NCI-H748 (cell line): ENCODE measurements at regions not wholly inside any gene's neighbourhood (a gene's known extent, or its start where the extent isn't known, plus 50 kb on each side); places are given as distances from the start of the nearest gene placed in this dataset.
A peak's percentile ranks its signal among the peaks of the same experiment; 100 is the strongest.

Source experiments
- DNase-seq: peaks from one replicate; lab custom pipeline; 2025; ENCODE audit not compliant: unreplicated experiment; lab: John Stamatoyannopoulos, UW

DNA sequence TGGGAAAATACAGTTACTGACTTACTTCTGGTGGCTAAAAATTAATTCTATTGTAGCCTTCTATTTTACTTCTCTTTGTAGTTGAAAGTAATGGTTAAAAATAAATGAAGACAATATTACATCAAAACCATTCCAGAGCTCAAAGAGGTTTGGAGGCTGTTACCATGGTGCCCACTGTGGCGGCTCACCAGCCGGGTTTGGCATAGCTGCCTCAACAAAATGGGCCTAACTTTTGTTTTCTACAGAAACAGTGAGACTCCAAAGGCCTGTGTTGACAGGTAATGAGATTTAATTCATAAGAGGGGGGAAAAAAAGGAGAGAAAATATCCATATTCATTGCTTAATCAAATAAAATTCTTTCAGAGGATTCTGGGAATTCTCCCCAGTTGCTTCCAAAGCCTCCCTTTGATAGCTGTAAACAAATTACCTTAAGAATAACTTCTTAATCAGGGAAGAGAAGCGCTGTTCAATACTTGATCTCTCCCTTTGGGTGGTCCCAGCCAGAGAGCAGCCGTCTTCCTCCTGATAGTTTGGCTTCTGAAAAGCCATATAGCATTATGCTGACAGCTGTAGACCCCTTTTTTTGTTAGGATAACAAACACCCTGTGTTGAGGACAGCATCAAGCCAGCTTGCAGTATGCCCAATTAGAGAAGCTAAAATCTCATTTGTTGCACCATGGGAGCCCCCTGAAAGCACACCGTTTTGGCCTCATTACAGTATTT lies 266.8 kb downstream of the NEDD1 start:
- DNase-seq = no peak

- DNase-seq = no peak
These were observed 270.4 kb downstream of the NEDD1 start for GRCh38 chr12:97177481-97177880.

- no peak for DNase-seq
These were observed 274.7 kb downstream of the NEDD1 start for GRCh38 chr12:97181571-97182265.

DNA sequence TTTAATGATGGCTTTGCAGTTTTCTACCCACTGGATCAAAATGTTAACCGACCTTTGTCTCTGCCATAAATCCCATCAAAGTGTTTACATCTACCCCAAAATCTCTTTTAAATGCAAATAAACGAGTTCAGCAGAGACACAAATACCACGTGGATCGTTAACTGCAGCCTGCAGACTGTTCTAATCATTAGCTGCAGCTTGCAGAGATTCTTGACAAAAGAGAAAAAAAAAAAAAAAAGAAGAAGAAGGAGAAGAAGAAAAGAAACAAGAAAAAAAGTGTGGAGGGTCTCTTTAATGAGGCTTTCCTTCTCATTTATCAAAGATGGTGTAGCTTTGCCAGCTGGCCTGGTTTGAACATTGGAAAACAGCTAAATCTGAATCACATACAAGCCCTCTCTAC lies 275.7 kb downstream of the NEDD1 start:
- no peak for DNase-seq

GRCh38 chr12:97184127-97184773 lies 277.2 kb downstream of the NEDD1 start:
- DNase-seq = no peak

DNA sequence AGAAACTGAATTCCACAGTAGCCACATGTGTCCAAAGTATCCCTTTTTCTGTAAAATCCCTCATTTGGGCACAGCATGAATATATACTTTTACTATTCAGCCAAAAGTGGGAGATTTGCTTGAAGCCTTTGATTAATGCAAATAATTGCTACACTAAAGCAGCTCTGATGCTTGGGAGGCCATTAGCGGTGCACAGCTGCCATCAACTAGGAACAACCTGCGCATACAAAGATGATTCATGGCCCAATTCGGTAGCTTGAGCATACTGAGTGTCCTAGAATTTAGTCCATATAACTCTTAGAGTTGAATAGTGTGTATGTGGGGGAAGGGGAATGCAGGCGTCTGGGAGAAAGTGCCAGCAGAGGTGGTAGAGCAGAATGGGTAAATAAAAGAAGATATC lies 277.0 kb upstream of the RMST start:
- DNase-seq = no peak

DNA sequence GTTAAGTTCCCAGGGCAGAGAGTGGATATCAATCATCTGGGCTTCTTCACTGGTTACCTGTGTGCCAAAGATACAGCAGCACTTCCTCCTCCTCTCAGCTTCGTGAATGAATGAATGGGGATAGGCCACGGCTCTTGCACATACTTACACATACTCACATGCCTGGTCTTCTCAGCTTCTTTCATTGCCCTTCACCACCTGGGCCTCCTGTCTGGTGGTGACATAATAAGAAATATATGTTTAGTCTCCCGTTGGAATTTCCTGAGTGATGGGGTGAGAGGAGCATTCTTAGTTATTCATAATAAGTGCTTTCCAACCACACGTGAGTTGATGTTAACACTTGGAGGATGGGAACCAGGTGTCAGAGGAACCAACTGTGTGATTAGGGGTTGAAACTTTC lies 268.1 kb upstream of the RMST start:
- no peak for DNase-seq

GRCh38 chr12:97200181-97200580 lies 262.4 kb upstream of the RMST start:
- no peak for DNase-seq

GRCh38 chr12:97203408-97203807 lies 259.2 kb upstream of the RMST start:
- no peak for DNase-seq

GRCh38 chr12:97209997-97210396 lies 252.6 kb upstream of the RMST start:
- no peak for DNase-seq

GRCh38 chr12:97211416-97211930 lies 251.1 kb upstream of the RMST start:
- DNase-seq = no peak

DNA sequence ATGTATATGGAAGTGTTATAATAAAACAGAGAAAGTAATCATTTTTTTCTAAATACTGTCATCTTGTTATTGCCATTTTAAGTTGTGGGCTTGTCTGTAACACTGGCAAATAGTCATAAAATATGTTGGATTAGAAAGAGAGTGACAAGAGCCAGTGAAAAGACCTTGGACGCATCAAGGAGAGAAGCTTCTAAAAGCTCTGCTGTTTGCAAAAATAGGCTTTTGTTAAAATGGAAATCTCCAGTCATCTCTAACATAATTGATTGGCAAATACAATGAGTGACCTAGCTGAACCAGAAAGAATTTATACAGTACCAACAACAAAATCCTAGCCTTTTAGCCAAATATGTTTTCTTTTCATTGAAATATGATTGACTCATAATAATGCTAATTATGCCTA lies 245.8 kb upstream of the RMST start:
- DNase-seq = peak; percentile 78

- DNase-seq = no peak
These were observed 240.2 kb upstream of the RMST start for GRCh38 chr12:97222391-97222790.

DNA sequence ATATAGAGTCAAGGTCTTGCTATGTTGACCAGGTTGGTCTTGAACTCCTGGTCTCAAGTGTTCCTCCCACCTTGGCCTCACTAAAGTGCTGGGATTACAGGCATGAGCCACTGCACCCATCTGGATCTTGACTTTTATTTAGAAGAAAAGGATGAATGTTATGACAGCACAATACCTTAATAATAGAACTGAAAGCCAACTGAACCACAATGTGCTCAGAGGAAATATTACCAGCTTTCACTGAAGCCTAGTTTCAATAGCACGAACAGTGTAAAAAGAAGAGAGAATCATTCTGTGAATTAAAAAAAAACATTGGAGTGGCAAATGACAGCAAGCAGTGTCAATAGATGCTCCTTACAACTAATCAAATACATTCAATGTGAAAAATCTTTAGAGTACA lies 239.2 kb upstream of the RMST start:
- peak; percentile 20 for DNase-seq

GRCh38 chr12:97229004-97229403 lies 233.6 kb upstream of the RMST start:
- DNase-seq = peak; percentile 100

- no peak for DNase-seq
These were observed 227.5 kb upstream of the RMST start for GRCh38 chr12:97235102-97235501.

GRCh38 chr12:97246368-97246767 lies 216.2 kb upstream of the RMST start:
- DNase-seq = no peak

- no peak for DNase-seq
These were observed 212.1 kb upstream of the RMST start for GRCh38 chr12:97250483-97250882.

- DNase-seq = peak; percentile 33
These were observed 204.9 kb upstream of the RMST start for GRCh38 chr12:97257726-97258125.

- DNase-seq = no peak
These were observed 203.5 kb upstream of the RMST start for GRCh38 chr12:97259098-97259497.

GRCh38 chr12:97260786-97261185 lies 201.8 kb upstream of the RMST start:
- peak; percentile 88 for DNase-seq

GRCh38 chr12:97267166-97267565 lies 195.4 kb upstream of the RMST start:
- no peak for DNase-seq
